Cardiac muscle cell (in vitro differentiated cells and primary cell): ENCODE measurements at regions not wholly inside any gene's neighbourhood (a gene's known extent, or its start where the extent isn't known, plus 50 kb on each side); places are given as distances from the start of the nearest gene placed in this dataset.
"Not testable (repeated sequence)": the region's sequence is repeated elsewhere in the genome, so short reads cannot be mapped to it uniquely, and the experiment has no call there.

Experiments
- DNase-seq, 2 donors: peaks; one replicate each; pipeline versions ENCODE4 v3.0.0 to v3.0.0-alpha.2; 2010 to 2017; ENCODE audit warnings: low read depth in 1 of 2, low spot score in 1 of 2
- H3K27ac ChIP-seq: fragments of 200-600 bp; sonication (generic); 2 replicates; pipeline ENCODE4 v1.5.1; 2016
- H3K27me3 ChIP-seq: fragments of 200-600 bp; sonication (generic); 2 replicates; pipeline ENCODE4 v1.6.0; 2016; ENCODE audit warnings: control low read depth
- H3K36me3 ChIP-seq: fragments of 200-600 bp; sonication (generic); 2 replicates; pipeline ENCODE4 v1.5.1; 2016; ENCODE audit warnings: control low read depth
- H3K4me1 ChIP-seq: fragments of 200-600 bp; sonication (generic); 2 replicates; pipeline ENCODE4 v1.8.1; 2017; ENCODE audit warnings: low read depth, mild to moderate bottlenecking, mixed run types
- H3K4me3 ChIP-seq: fragments of 200-600 bp; sonication (generic); 2 replicates; pipeline ENCODE4 v1.5.1; 2016; ENCODE audit warnings: mild to moderate bottlenecking
- H3K9me3 ChIP-seq: fragments of 200-600 bp; sonication (generic); 2 replicates; pipeline ENCODE4 v1.5.1; 2017; ENCODE audit warnings: low read depth, mild to moderate bottlenecking, control low read depth
- CTCF ChIP-seq: IDR thresholded peaks from 2 replicates; pipeline ENCODE4 v1.5.1; 2012; ENCODE audit warnings: low read depth, mild to moderate bottlenecking, low read length

GRCh38 chr20:30894707-30895353, 362.6 kb upstream of the DEFB115 start:
- not testable (repeated sequence) for H3K9me3 ChIP-seq, H3K4me1 ChIP-seq, H3K36me3 ChIP-seq, DNase-seq, H3K27ac ChIP-seq
- H3K4me3 ChIP-seq = peak overlapping the region; percentile 12
- peaks cover 85% of the 10 kb centered on the region for H3K27me3 ChIP-seq

GRCh38 chr20:30895354-30895711, 362.1 kb upstream of the DEFB115 start:
- peaks cover 90% of the 10 kb centered on the region for H3K27me3 ChIP-seq
- not testable (repeated sequence) for H3K4me3 ChIP-seq, H3K9me3 ChIP-seq, H3K36me3 ChIP-seq, DNase-seq, H3K27ac ChIP-seq, H3K4me1 ChIP-seq

- H3K9me3 ChIP-seq, H3K4me3 ChIP-seq, H3K27ac ChIP-seq, H3K36me3 ChIP-seq, DNase-seq, H3K4me1 ChIP-seq: not testable (repeated sequence)
- peaks cover 60% of the 10 kb centered on the region for H3K27me3 ChIP-seq
These were observed 357.9 kb upstream of the DEFB115 start for GRCh38 chr20:30899370-30900079.

- peaks cover 54% of the 10 kb centered on the region for H3K27me3 ChIP-seq
These were observed 357.3 kb upstream of the DEFB115 start for GRCh38 chr20:30900080-30900719.

GRCh38 chr20:30905231-30905630, 352.2 kb upstream of the DEFB115 start:
- H3K36me3 ChIP-seq, H3K4me3 ChIP-seq, DNase-seq, H3K9me3 ChIP-seq, H3K27me3 ChIP-seq, H3K27ac ChIP-seq, H3K4me1 ChIP-seq: not testable (repeated sequence)

More at GRCh38 chr20:30900080-30900719, 357.3 kb upstream of the DEFB115 start:
- H3K4me3 ChIP-seq, H3K36me3 ChIP-seq, H3K4me1 ChIP-seq, H3K9me3 ChIP-seq, H3K27ac ChIP-seq, DNase-seq: not testable (repeated sequence)

GRCh38 chr20:30910937-30911725, 346.3 kb upstream of the DEFB115 start:
- TF ChIP-seq CTCF = no peak
- H3K4me3 ChIP-seq = no peak overlapping the region
- no peaks in the 10 kb centered on the region for H3K9me3 ChIP-seq
- no peaks in the 10 kb centered on the region for H3K36me3 ChIP-seq
- DNase-seq = no peak
- no peaks in the 10 kb centered on the region for H3K27me3 ChIP-seq
- no peak overlapping the region for H3K27ac ChIP-seq
- peaks cover 8% of the 10 kb centered on the region for H3K4me1 ChIP-seq

- DNase-seq = peak; percentile 6 to 54
- not testable (repeated sequence) for H3K4me1 ChIP-seq, H3K36me3 ChIP-seq, H3K27me3 ChIP-seq, H3K9me3 ChIP-seq
- Histone ChIP-seq H3K4me3 (peak overlapping the region; percentile 25), H3K27ac (peak overlapping the region; percentile 68)
These were observed 345.4 kb upstream of the DEFB115 start for GRCh38 chr20:30911832-30912660.

GRCh38 chr20:30912661-30913026, 344.8 kb upstream of the DEFB115 start:
- Histone ChIP-seq H3K4me3 (peak overlapping the region; percentile 25), H3K27ac (peak overlapping the region; percentile 68)
- not testable (repeated sequence) for H3K9me3 ChIP-seq, H3K4me1 ChIP-seq, H3K27me3 ChIP-seq, H3K36me3 ChIP-seq
- DNase-seq = peak; percentile 6 to 45

- not testable (repeated sequence) for H3K9me3 ChIP-seq, H3K27ac ChIP-seq, H3K4me3 ChIP-seq, H3K27me3 ChIP-seq, H3K4me1 ChIP-seq, H3K36me3 ChIP-seq, DNase-seq
These were observed 341.1 kb upstream of the DEFB115 start for GRCh38 chr20:30916404-30916803.
